GM19463 (cell line): ENCODE measurements at regions not wholly inside any gene's neighbourhood (a gene's known extent, or its start where the extent isn't known, plus 50 kb on each side); places are given as distances from the start of the nearest gene placed in this dataset.
A peak's percentile ranks its signal among the peaks of the same experiment; 100 is the strongest.
"Not testable (repeated sequence)": the region's sequence is repeated elsewhere in the genome, so short reads cannot be mapped to it uniquely, and the experiment has no call there.

Experiments
- ATAC-seq: cut with Tn5 transposase; IDR thresholded peaks from one replicate; pipeline ENCODE4 v1.9.1; 2021; ENCODE audit warnings: mild to moderate bottlenecking, moderate library complexity; ENCODE audit not compliant: unreplicated experiment

DNA sequence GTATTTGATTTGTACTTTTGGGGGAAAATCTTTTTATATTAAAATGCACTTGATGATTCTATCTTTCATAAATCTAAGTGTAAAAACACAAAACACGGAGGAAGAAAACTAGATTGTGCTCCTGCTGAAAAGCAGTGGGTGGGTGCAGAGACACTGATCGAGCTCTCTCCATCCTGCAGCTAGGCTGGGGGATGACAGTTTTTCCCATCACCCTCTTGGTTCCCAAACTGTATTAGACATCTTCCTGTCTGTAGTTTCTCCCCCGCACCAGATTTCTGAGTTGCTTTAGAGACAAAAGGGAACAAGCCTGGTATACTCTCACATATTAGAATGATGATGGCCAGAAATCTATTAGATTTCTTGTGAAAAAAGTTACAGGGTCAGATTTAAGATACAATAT lies 99.6 kb downstream of the FAM114A2 start:
- ATAC-seq, result no peak

DNA sequence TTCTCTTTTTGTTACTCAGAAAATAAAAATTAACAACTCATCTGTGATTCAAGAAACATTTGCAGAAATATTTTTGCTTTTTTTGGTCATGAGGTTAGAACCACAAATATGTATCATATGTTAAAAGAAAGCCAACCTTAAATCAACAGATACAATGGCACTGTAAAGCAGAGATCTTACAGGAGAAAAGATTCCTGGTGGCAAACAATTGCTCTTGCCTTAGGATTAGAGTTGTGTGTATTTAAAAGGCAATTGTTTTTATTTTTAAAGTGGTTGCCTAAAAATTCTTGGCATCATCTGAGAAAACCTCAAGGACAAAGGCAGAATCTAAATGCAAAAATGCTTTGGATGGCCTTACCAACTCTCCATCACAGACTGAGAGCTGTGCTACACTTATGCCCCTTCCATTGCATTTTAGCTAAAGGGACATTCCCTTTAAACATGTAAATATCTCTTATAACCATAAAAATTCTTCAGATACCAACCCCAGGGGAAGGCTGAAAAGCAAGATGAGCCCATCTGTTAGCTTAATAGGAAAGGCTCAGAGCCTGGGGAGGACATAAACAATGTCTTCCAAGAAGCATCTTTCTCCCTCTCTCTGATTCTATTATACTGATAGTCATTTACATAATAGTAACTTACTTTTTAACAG lies 100.4 kb downstream of the FAM114A2 start:
- ATAC-seq, result no peak

DNA sequence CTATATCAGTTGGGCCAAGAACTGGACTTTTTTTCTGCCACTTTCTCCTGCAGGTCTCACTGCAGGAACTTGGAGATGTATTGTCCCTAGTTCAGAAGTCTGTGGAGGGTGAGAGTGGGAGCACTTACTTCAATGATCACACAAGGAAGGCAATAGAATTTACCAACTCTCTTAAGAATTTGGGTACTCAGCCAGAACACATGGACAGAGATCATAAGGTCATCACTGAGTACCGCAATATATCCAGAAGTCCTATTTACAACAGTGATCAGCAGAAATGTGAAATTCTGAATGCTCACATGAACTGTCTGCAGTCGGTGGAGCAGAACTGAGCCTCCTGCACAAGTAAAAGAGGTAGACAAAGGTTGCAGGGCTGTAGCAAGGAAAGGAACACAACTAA lies 101.0 kb downstream of the FAM114A2 start:
- no peak for ATAC-seq

DNA sequence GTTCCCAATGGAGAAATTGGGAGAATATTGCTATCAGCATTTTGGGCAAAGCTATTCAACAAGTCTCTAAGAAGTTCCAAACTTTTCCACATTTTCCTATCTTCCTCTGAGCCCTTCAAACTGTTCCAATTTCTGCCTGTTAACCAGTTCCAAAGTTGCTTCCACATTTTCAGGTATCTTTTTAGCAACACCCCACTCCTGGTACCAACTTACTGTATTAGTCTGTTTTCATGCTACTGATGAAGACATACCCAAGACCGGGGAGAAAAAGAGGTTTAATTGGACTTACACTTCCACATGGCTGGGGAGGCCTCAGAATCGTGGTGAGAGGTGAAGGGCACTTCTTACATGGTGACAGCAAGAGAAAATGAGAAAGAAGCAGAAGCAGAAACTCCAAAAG lies 103.6 kb downstream of the FAM114A2 start:
- not testable (repeated sequence) for ATAC-seq

DNA sequence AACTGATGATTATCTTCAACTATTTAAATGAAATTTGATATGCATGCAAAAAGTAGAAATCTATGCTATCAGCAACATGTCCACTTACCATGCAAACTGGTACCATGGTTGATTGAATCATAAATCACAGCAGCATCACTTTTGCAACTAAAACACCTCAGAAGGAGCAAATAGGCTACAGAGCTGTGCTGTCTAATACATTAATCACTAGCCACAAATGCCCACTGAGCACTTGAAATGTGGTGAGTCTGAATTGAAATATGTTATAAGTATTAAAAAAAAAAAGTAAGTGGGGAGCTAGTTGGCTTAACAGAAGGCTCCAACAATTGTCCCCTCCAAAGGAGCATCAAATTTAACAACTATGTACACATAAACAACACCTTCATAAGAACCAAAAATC lies 112.5 kb downstream of the FAM114A2 start:
- ATAC-seq, result no peak

DNA sequence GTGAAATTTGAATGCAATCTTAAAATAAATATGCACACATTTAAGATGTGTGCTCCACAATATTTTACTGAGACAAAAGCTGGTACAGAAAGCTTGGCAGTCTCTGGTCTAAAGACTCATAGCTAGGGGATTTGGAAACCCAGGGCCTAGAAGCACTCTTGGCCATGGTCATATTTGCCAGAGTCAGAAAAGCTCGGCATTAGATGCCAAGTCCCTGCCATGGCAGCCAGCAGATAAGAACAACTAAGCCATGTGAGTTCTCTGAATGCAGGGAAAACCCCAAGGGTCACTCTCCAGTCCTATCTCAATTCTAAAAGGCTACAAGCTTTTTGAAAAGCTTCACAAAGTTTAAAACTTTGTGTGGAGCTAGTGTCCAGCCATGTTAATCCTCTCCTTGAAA lies 119.5 kb downstream of the FAM114A2 start:
- ATAC-seq, result no peak

DNA sequence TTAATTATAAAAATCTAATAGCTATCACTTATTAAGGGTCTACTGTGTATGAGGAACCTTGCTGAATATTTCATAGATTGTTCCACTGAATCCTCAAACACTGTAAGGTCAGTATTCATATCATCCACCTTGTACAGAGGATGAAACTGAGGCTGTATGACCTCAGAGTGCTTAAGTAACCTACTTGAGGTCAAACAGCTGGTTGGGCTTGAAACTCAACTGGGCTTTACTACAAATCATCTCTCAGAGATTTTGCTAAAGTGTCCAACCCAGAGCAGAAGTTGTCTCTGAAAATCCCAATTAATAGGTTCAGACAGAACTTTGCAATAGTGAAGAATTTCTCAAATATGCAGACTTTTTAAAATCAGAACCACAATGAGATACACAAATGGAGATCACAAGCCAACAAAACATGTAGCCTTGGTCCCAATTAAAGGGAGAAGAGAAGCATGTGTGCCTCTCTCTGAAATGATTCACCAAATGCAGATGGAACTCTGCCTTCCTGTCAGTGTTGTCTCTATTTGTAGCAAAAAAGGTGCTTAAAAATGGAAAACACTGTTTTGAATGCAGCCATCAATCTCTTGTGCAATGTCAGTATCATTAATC lies 131.4 kb downstream of the FAM114A2 start:
- no peak for ATAC-seq

DNA sequence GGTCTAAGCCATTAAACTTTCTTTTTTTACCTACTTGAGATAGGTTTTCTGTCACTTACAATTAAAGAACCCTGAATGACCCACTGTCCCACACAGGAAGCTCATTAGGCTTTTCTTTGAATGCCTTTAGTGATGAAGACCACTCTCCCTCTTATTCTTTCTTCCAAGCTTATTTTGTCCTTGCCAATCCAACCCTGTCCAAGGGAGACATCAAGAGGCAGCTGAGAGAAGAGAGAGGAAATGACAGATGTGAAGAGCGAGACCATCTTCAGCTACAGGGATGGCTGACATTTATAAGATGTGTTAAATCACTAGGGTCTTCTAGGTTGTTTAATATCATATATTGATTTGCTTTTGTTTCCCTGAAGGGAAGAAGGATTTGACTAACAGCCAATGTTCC lies 133.5 kb downstream of the FAM114A2 start:
- ATAC-seq, result no peak

DNA sequence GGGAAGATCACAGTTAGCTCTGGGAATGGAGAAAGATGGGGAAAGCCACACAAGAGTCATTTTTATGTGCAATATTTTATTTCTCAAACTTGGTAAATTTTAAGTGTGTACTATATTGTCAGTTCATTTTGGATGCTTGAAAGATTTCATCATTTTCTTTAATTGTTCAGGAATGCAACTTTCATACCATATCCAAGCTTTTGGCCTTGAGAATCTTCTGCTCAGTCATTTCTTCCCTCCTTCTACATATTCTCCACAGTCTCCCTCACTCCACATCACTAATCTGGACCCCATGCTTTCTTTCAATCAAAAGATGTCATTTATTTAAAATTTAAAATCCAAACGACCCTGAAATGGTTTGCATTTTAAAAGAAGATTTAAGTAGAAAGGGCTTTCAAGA lies 135.4 kb downstream of the FAM114A2 start:
- no peak for ATAC-seq

DNA sequence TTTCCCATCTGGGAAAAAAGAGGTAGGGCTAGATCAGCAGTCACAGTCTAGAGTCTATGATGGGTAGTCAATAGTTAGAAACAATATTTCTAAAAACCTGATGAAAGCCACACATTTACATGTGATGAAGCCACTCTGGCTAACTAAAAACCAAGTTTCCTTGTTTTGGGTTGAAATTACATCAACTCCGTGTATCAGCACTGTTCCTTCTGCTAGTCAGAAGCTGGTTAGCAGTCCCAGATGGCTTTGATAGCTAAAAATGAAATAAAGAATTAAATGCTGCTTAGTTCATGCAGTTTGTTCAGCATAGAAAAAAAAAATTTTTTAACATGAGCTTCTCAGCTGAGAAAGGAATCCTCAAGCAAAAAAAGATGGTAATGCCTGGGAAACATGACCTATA lies 136.7 kb downstream of the FAM114A2 start:
- no peak for ATAC-seq

DNA sequence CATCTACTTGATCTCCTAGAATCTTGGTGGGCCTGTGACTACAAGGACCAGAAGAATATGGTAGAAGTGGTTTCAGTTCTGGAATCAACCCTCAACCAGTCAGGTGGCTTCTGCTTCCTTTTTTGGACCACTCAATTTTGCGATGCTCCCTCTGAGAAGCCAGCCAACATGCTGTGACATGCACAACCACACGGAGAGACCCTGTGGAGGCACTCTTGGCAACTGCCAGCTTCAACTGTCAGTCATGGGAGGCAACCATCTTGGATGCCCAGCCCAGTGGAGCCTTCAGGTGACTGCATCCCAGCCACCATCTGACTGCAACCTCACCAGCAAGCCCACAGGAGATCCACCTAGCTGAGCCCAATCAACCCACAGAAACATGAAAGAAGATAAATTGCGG lies 137.3 kb downstream of the FAM114A2 start:
- no peak for ATAC-seq

DNA sequence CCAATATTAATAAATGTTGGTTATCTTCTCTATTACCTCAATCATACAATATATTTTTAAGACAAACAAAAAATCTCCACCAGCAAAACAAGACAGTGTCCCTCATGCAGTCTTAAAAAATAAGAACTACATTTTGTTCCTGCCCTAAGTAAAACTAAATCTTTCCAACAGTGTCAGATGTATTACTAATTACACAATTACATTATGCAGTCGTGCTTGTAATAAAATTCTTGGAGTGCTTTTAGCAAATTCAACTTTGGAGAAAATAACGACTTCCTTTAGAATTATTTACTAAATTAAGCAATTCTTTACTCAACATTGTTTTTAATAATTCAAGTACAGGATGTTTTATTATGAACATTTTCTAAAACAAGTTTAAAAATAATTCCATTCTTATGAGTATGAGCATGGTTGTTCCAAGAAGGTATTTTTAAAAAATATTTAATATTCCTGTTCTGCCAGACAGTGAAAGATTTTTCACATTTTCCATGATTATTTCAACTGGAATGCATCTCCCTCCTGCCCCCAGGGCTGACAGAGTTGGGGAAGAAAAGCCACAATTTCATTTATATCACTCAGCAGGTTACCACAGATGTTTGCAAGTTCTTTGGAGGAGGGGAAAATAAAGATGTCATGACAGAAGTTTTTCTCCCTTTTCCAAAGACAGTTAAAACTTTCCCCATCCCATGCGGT lies 137.9 kb downstream of the FAM114A2 start:
- ATAC-seq, result no peak

DNA sequence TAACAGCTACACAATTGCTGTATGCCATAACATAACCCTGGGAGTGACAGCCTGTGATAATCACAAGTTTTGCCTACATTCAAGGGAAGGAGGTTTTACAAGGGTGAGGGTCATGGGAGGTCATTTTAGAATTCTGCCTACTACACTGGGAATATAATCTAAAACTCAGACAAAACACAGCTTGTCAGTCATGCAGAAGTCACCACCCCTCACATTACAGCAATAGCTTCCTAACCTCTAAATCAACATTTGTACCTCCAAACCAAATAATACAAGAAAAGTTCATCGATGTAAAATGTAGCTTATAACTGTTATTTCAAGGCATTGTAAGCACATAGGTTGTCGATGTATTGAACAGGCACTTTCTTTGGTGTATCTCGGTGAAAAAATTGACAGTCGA lies 139.0 kb downstream of the FAM114A2 start:
- no peak for ATAC-seq

DNA sequence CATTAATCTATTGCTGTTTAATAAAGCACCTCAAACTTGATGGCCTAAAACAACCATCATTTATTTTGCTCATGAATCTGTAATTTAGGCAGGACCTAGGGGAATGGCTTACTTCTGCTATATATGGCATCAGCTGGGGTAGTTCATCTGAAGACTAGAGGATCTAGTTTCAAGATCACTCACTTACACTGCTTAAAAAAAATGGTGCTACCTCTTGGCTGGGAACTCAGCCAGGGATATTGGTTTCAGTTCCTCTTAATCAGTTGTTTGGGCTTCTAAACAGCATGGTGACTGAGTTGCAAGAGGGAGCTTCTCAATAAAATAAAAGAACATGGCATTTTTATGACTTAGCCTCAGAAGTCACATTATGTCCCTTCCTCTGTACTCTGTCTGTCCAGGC lies 142.0 kb downstream of the FAM114A2 start:
- peak; percentile 94 for ATAC-seq

DNA sequence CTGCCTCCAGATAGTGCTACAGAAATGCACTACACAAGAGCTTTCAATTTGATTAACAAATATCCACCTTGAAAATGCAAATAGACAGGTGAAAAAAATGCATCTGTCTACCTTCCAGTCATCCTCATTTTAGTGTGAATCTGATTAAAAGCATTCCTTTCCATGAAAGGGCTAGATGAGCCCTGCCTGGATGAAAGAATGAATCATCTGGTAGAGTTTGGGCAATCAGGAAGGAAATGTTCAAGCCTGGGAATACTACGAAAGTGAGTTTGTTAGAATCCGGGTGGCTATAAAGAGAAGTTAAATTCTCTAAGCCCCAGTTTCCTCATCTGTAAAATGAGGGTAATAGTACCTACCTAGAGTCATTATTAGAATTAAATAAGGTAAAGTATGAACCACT lies 142.6 kb downstream of the FAM114A2 start:
- ATAC-seq, result no peak

DNA sequence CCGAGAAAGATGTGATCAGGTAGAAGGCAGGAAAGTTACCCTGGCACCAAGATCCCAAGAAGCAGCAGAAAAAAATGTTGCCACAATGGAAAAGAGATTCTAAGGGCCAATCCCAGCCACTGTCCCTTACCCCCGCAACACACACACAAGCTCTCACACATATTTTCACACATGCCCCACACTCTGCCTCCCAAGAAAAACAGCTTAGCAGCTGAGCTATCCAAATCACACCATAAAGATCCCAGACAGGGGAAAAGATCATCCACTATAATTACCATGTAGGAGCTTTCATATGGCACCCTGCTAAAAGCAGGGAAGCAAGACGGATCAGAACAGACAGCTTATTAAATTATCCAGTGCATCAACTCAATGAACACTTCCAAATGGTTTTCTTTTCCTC lies 143.4 kb downstream of the FAM114A2 start:
- ATAC-seq, result no peak

DNA sequence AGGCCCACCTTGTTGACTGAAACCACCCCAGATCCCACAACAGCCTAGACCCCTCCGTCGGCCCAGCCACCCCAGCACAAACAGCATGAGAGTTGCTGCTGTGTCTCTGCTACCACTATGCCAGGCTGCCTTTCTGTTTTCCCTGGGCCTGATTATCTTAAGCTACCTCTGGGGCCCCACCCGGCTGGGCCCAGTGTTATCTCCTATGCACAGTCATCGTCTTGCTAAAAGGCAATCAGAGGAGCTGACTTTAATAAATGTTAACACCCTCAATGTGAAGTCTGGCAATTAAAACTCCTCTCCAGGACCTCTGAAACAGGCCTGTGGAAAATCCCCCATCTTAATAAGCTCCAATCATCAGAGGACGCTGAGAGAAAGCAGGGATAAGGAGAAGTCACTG lies 144.9 kb downstream of the FAM114A2 start:
- ATAC-seq, result no peak

DNA sequence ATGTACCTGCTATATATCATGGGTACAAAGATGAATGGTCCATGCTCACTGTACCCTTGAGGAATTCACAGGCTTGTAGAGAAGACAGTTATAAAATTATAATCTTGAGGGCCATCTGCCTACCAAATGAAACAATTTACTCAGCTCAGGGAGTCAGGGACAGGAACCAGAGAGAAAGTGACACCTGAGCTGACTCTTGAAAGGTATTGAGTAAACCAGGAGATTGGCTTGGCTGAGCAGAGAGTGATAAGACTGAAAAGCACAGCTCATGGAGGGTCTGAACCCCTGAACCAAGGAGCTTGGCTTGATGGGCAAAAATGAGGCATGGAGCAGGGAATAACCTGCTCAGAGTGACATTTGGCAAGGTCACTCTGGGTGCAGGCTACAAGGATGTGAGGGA lies 147.3 kb downstream of the FAM114A2 start:
- no peak for ATAC-seq

DNA sequence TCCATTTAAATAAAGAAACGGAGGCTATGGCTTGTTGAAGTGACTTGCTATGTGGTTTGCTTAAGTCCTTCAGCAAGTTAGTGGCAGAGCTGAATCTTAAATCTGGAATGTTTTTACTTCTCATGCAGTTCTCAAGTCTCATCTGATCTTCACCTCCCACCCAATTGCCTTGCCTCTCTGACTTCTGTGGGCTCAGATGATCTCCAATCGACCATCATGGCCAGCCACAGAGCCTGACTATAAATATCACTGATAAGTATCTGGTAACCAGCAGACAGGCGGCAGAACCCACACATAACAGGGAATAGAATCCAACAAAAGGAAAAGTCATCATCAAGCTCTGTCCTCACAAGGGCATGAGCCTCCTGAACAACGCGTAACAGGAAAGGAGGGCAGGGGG lies 149.9 kb downstream of the FAM114A2 start:
- no peak for ATAC-seq

DNA sequence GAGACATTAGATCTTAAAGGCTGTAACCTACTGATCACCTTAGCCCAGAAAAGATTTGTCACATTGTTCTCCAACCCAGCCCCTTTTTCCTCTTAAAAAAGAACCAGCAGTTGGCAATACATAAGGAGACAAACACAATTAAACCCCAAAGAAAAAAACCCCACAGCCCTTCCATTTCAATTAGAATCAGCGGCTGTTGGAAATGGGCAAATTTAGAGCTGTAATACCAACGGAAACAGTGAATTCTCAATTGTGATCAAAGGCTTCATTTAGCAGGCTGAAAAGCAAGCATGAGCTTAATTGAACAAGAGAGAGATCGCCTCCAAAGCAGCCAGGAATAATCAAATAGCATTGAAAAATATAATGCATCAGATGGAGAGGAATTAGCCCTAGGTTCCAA lies 153.6 kb downstream of the FAM114A2 start:
- no peak for ATAC-seq

DNA sequence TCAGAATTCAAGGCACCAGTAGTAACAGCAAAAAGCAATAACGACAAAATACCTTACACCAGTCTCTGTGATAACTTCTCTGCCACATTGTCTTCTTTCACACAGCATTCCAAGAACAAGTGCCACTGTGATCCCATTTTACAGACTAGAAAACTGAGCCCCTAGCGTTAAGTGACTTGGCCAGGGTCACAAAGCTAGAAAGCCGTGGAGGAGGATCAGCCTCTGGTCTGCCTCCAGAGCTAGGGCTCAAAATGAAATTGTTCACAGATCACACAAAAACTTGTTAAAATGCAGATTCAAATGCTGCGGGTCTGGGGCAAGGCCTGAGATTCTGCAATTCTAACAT lies 154.1 kb downstream of the FAM114A2 start:
- ATAC-seq, result no peak

DNA sequence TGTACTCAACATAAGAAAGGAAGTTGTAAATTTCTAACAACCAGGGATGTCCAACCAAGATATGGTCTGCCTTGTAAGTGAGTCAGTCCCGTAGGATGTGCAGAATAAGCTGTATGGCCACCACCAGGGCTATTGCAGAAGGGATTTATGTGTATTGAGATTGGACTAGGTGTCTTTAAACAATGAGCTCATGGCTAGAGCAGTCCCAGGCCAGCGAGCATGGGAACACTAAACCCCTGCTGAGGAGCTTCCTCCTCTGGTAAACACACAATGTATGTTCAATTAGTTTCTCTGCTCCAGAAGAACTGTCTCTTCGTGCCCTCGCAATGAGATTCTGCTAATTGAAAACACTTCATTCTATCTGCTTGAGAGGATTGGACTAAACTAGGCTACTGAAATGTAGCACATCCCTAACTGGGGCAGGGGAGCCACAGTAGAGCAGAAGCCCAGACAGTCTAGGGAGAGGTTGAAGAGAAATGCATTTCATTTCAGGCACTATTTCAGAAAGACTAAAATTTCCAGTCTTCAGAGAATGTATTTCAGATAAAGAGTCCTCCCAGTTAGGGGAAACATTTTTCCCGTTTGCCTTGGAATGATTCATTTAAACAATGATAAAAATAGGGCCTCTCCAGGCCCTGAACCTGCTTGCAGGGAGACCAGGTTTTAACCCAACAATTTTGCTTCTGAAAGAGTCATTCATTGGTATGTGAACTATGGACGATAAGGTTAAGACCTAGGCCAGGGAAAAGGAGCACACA lies 154.7 kb downstream of the FAM114A2 start:
- no peak for ATAC-seq
